ENCODE measurements at regions not wholly inside any gene's neighbourhood (a gene's known extent, or its start where the extent isn't known, plus 50 kb on each side); places are given as distances from the start of the nearest gene placed in this dataset.

GRCh38 chr10:129375912-129376311, 91.1 kb upstream of the MGMT start:
- DNase-seq (ENCODE audit: insufficient read length, low spot score) (no peak), FAIRE-seq (no peak)
- TF ChIP-seq TAF1 (IDR thresholded peaks at IDR 0.05; ENCODE audit: low read depth, low read length) (no peak), PAX5 (IDR thresholded peaks at IDR 0.05; ENCODE audit: insufficient read depth, low read length, severe bottlenecking) (no peak), SPI1 (IDR thresholded peaks at IDR 0.05; ENCODE audit: low read depth, low read length) (no peak), POLR2AphosphoS5 (IDR thresholded peaks at IDR 0.05; ENCODE audit: low read depth, low read length) (no peak), POU2F2 (IDR thresholded peaks at IDR 0.05; ENCODE audit: low read depth, low read length) (no peak), POLR2A (IDR thresholded peaks at IDR 0.05; ENCODE audit: low read depth, low read length) (no peak)

DNA sequence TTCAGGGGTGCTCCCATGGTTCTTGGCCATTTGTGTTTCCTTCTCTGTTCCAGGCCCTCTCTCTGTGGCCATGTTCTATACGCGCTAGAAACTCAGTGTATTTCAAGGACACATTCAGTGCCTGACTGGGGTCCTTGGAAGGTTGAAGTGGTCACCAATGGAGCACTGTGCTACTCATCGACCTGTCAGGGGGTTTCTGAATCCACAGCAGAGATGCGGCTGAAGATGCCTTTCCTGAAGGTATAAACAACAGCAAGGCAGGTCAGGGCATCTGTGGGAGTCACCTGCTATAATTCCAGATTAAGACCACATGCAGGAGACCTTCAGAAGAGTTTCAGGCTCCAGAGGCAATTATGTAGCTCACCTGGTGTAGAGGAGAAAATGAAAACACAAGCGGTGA, 86.8 kb upstream of the MGMT start:
- FAIRE-seq (no peak), DNase-seq (ENCODE audit: insufficient read length, low spot score) (no peak)
- no peak for TF ChIP-seq POLR2AphosphoS5 (IDR thresholded peaks at IDR 0.05; ENCODE audit: low read depth, low read length)
- no peak for TF ChIP-seq POLR2A (IDR thresholded peaks at IDR 0.05; ENCODE audit: low read depth, low read length)
- TF ChIP-seq TAF1 (IDR thresholded peaks at IDR 0.05; ENCODE audit: low read depth, low read length): no peak
- TF ChIP-seq POU2F2 (IDR thresholded peaks at IDR 0.05; ENCODE audit: low read depth, low read length): no peak
- TF ChIP-seq PAX5 (IDR thresholded peaks at IDR 0.05; ENCODE audit: insufficient read depth, low read length, severe bottlenecking): no peak
- no peak for TF ChIP-seq SPI1 (IDR thresholded peaks at IDR 0.05; ENCODE audit: low read depth, low read length)

GRCh38 chr10:129381741-129382140, 85.3 kb upstream of the MGMT start:
- TF ChIP-seq PAX5 (IDR thresholded peaks at IDR 0.05; ENCODE audit: insufficient read depth, low read length, severe bottlenecking) (no peak), POU2F2 (IDR thresholded peaks at IDR 0.05; ENCODE audit: low read depth, low read length) (no peak), TAF1 (IDR thresholded peaks at IDR 0.05; ENCODE audit: low read depth, low read length) (no peak), SPI1 (IDR thresholded peaks at IDR 0.05; ENCODE audit: low read depth, low read length) (no peak)

GRCh38 chr10:129382401-129382800, 84.6 kb upstream of the MGMT start:
- TF ChIP-seq SPI1 (IDR thresholded peaks at IDR 0.05; ENCODE audit: low read depth, low read length): no peak
- no peak for TF ChIP-seq PAX5 (IDR thresholded peaks at IDR 0.05; ENCODE audit: insufficient read depth, low read length, severe bottlenecking)
- FAIRE-seq (no peak), DNase-seq (ENCODE audit: insufficient read length, low spot score) (no peak)

More at GRCh38 chr10:129381741-129382140, 85.3 kb upstream of the MGMT start:
- FAIRE-seq (no peak), DNase-seq (ENCODE audit: insufficient read length, low spot score) (no peak)

- DNase-seq (ENCODE audit: insufficient read length, low spot score) (no peak), FAIRE-seq (peak; percentile 23)
- TF ChIP-seq SPI1 (IDR thresholded peaks at IDR 0.05; ENCODE audit: low read depth, low read length): no peak
- no peak for TF ChIP-seq POLR2A (IDR thresholded peaks at IDR 0.05; ENCODE audit: low read depth, low read length)
- TF ChIP-seq POU2F2 (IDR thresholded peaks at IDR 0.05; ENCODE audit: low read depth, low read length): no peak
- TF ChIP-seq POLR2AphosphoS5 (IDR thresholded peaks at IDR 0.05; ENCODE audit: low read depth, low read length): no peak
- no peak for TF ChIP-seq TAF1 (IDR thresholded peaks at IDR 0.05; ENCODE audit: low read depth, low read length)
- TF ChIP-seq PAX5 (IDR thresholded peaks at IDR 0.05; ENCODE audit: insufficient read depth, low read length, severe bottlenecking): no peak
Observed at GRCh38 chr10:129383651-129384050, 83.4 kb upstream of the MGMT start.

- TF ChIP-seq TAF1 (IDR thresholded peaks at IDR 0.05; ENCODE audit: low read depth, low read length) (no peak), POLR2AphosphoS5 (IDR thresholded peaks at IDR 0.05; ENCODE audit: low read depth, low read length) (no peak), POU2F2 (IDR thresholded peaks at IDR 0.05; ENCODE audit: low read depth, low read length) (no peak), PAX5 (IDR thresholded peaks at IDR 0.05; ENCODE audit: insufficient read depth, low read length, severe bottlenecking) (no peak), POLR2A (IDR thresholded peaks at IDR 0.05; ENCODE audit: low read depth, low read length) (no peak), SPI1 (IDR thresholded peaks at IDR 0.05; ENCODE audit: low read depth, low read length) (no peak)
- DNase-seq (ENCODE audit: insufficient read length, low spot score): no peak
- no peak for FAIRE-seq
Observed at GRCh38 chr10:129385600-129385999, 81.4 kb upstream of the MGMT start.

DNA sequence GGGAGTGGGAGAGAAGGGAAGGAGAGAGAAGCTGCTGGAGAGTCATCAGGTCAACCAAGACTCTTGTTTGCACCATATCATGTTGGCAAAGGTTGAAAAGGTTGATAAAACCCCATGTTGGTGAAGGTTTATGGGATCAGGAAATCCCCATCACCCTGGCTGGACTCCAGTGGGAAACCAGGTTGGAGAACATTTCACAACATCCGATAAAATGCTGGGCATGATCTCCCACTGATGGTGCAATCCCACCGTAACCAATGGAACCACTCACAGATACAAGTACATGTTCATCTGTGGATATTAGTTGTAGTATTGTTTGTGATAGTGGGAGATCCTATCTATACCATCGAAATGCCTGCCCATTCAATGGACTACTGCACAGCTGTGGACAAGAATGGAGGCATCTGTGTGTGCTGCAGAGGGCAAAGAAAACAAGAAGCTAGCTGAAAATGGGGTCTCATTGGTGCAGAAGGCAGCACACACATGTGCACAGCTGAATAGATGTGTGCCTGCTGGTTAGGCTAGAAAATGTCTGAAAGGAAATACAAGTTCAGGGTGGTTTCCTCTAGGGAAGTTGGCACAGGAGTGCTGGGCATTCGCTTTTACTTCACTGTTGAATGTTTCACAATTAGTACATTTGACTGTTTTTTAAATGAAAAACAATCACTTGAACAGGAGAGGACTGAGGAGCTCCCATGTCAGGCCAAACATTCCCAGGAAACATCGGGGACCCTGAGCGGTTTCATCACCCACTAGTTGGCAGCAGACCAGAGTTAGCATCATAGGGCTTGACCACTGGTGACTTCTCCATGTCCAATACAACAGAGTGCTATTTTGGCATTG, 80.4 kb upstream of the MGMT start:
- DNase-seq (ENCODE audit: insufficient read length, low spot score): no peak
- TF ChIP-seq PAX5 (IDR thresholded peaks at IDR 0.05; ENCODE audit: insufficient read depth, low read length, severe bottlenecking): no peak
- TF ChIP-seq TAF1 (IDR thresholded peaks at IDR 0.05; ENCODE audit: low read depth, low read length): no peak
- no peak for TF ChIP-seq POLR2A (IDR thresholded peaks at IDR 0.05; ENCODE audit: low read depth, low read length)
- TF ChIP-seq POLR2AphosphoS5 (IDR thresholded peaks at IDR 0.05; ENCODE audit: low read depth, low read length): no peak
- no peak for TF ChIP-seq SPI1 (IDR thresholded peaks at IDR 0.05; ENCODE audit: low read depth, low read length)
- no peak for TF ChIP-seq POU2F2 (IDR thresholded peaks at IDR 0.05; ENCODE audit: low read depth, low read length)
- FAIRE-seq: no peak

- FAIRE-seq: no peak
- no peak for TF ChIP-seq POLR2A (IDR thresholded peaks at IDR 0.05; ENCODE audit: low read depth, low read length)
- TF ChIP-seq POLR2AphosphoS5 (IDR thresholded peaks at IDR 0.05; ENCODE audit: low read depth, low read length): no peak
- no peak for TF ChIP-seq PAX5 (IDR thresholded peaks at IDR 0.05; ENCODE audit: insufficient read depth, low read length, severe bottlenecking)
- TF ChIP-seq SPI1 (IDR thresholded peaks at IDR 0.05; ENCODE audit: low read depth, low read length): no peak
- no peak for TF ChIP-seq POU2F2 (IDR thresholded peaks at IDR 0.05; ENCODE audit: low read depth, low read length)
- no peak for TF ChIP-seq TAF1 (IDR thresholded peaks at IDR 0.05; ENCODE audit: low read depth, low read length)
Observed at GRCh38 chr10:129387258-129387525, 79.8 kb upstream of the MGMT start.

GRCh38 chr10:129388435-129388834, 78.6 kb upstream of the MGMT start:
- no peak for FAIRE-seq
- TF ChIP-seq POLR2AphosphoS5 (IDR thresholded peaks at IDR 0.05; ENCODE audit: low read depth, low read length) (no peak), SPI1 (IDR thresholded peaks at IDR 0.05; ENCODE audit: low read depth, low read length) (no peak), PAX5 (IDR thresholded peaks at IDR 0.05; ENCODE audit: insufficient read depth, low read length, severe bottlenecking) (no peak), POU2F2 (IDR thresholded peaks at IDR 0.05; ENCODE audit: low read depth, low read length) (no peak), POLR2A (IDR thresholded peaks at IDR 0.05; ENCODE audit: low read depth, low read length) (no peak), TAF1 (IDR thresholded peaks at IDR 0.05; ENCODE audit: low read depth, low read length) (no peak)
- DNase-seq (ENCODE audit: insufficient read length, low spot score): no peak

More at GRCh38 chr10:129387258-129387525, 79.8 kb upstream of the MGMT start:
- DNase-seq (ENCODE audit: insufficient read length, low spot score): no peak

- no peak for FAIRE-seq
- DNase-seq (ENCODE audit: insufficient read length, low spot score): no peak
- no peak for TF ChIP-seq POLR2A (IDR thresholded peaks at IDR 0.05; ENCODE audit: low read depth, low read length)
- TF ChIP-seq SPI1 (IDR thresholded peaks at IDR 0.05; ENCODE audit: low read depth, low read length): no peak
- no peak for TF ChIP-seq TAF1 (IDR thresholded peaks at IDR 0.05; ENCODE audit: low read depth, low read length)
- no peak for TF ChIP-seq POU2F2 (IDR thresholded peaks at IDR 0.05; ENCODE audit: low read depth, low read length)
- TF ChIP-seq POLR2AphosphoS5 (IDR thresholded peaks at IDR 0.05; ENCODE audit: low read depth, low read length): no peak
- TF ChIP-seq PAX5 (IDR thresholded peaks at IDR 0.05; ENCODE audit: insufficient read depth, low read length, severe bottlenecking): no peak
Observed at GRCh38 chr10:129389194-129389593, 77.8 kb upstream of the MGMT start.

Measured in GM12891 (cell line).